AG20443 (cell line): ENCODE measurements at regions not wholly inside any gene's neighbourhood (a gene's known extent, or its start where the extent isn't known, plus 50 kb on each side); places are given as distances from the start of the nearest gene placed in this dataset.

Source experiments
- DNase-seq: peaks from one replicate; pipeline ENCODE4 v3.0.0; 2012; ENCODE audit warnings: low spot score, mixed read lengths

DNA sequence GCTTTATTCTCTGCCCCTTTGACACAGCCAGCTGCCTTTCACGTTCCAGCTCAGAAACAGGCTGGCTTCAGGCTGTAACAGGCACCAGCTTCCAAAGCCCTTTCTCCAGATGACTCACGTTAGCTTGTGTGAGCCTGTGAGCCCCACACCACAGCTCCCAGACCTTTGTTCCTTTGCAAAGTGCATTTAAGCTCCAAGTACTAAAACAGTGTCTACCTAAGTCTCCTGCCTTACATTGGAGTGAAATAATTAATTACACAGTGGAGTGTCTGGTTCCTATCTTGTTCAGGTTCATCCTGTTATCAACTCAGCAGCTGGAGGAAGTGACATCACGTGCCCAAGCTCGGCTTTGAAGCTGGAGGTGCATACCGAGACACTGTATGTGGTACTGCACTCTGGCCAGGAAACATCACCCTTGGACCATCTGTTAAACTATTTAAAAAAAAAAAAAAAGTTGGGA, 475.8 kb downstream of the FOXO1 start:
- peak; percentile 78 for DNase-seq

DNA sequence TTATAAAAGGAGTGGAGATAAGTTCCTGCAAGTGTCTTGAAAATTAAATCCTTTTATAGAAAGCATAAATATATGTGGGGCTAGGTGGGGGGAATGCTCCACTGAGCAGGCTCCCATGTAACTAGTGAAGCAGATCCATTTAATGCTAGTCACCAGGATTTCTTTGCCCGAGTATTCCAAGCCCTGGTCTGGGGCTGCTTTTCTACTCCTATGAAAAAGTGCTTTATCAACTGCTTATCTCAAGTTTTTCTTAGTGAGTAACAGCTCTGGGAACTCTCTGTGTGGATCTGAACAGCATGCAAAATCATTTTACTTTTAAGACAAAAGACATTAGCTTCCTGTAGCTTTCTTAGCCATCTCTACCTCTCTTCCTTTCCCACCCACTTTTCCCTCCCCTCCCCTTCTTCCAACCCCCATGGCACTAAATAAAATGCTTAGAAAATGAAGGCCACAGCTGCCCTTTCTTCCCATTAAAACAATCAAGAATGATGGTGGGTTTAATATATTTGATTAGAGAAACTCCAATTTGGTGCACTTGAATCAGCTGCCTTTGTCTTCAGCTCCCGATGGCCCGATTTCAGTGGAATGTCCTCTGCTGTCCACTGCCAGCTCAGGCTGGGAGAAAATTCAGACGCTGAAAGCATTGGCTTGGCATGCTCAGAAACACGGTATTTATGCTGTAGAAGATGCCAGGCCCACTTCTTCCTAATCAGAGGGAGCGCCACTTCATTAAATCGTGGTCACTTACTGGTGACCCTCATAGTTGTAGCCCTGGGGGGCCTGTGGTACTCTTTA, 475.1 kb downstream of the FOXO1 start:
- DNase-seq, result peak; percentile 32

GRCh38 chr13:40192452-40192851, 474.0 kb downstream of the FOXO1 start:
- DNase-seq, result no peak

GRCh38 chr13:40192858-40193257, 473.6 kb downstream of the FOXO1 start:
- DNase-seq, result peak; percentile 34

DNA sequence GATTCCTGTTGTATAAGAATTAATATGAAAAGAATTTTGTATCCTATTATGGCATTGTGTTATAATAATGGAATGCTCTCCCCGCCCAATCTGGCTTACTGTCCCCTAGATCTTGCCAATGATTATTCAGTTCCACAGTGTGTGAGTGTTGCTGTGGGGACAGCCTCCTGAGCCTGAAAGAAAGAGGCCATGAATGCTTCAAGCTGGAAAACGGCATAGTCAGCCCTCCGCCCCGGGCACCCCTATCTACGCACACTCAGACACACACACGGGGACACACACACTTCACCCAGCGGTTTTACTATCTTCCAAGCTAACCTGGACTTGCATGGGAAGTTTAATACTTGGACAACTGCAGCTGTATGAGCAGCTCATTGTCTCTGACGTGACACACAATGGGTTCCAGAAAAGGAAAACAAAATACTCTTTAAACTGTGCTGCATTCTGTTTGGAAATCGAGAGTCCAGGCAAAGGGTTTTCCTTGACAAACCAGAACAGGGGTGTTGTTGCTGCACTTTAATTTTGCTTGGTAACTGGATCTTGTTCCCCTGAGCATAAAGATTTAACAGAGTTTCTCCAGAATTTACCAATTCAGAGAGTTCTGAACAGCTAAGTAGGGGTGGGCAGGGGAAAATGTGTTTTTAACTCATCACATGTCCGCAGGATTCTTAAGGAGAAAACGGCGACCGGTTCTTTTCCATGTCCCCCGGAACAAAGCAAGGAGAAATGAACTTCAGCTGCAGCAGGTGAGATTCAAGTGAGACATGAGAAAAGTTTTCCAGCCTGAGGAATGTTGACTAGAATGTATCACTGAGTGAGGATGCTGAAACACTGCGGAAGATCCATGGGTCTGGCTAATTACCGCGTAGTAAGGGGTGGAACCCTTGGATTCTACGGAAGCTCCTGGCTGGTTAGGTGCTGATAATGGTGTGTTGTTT, 472.9 kb downstream of the FOXO1 start:
- peak; percentile 79 for DNase-seq

GRCh38 chr13:40194224-40194806, 472.1 kb downstream of the FOXO1 start:
- DNase-seq, result peak; percentile 53

DNA sequence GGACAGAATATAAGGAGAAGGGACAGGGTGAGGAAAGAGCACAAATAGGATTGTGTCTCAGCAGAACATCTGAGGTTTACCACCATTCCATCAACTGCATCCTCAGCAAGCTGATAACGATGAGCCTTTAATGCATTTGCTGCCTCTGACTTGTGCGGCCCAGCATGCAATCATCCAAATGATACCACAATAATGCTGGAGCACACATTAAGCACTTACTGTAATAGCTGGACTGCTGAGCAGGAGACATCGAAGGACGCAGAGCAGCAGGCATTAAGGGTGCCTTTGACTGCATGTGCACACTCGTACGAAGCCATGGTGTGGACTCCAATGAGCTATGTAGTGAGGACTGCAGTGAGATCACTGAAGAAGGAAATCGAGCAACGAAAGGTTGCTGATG, 469.4 kb downstream of the FOXO1 start:
- no peak for DNase-seq

DNA sequence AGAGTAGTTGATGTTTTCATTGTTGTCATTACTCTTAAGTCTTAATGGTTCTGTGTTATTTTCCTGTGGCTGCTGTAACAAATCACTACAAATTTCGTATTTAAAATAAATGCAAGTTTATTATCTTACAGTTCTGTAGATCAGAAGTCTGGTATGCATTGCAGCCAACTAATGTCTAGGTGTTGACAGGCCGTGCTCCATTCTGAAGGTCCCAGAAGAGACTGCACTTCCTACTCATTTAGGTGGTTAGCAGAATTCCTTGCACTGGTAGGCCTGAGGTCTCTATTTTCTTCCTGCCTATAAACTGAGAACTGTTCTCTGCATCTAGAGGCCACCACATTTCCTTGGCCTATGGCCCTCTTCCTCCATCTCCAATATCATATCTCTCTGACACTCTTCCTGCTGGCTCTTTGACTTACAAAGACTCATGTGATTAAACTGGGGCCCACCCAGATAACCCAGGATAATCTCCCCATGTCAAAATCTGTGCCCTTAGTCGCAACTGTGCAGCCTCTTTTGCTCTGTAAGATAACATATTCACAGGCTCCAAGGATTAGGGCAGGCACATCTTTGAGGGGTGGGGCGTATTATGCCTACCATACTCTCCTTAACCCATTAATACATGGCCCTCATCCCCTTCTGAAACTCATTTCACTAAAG, 468.4 kb downstream of the FOXO1 start:
- no peak for DNase-seq

- DNase-seq, result no peak
Observed at GRCh38 chr13:40200273-40200978, 466.0 kb downstream of the FOXO1 start.

DNA sequence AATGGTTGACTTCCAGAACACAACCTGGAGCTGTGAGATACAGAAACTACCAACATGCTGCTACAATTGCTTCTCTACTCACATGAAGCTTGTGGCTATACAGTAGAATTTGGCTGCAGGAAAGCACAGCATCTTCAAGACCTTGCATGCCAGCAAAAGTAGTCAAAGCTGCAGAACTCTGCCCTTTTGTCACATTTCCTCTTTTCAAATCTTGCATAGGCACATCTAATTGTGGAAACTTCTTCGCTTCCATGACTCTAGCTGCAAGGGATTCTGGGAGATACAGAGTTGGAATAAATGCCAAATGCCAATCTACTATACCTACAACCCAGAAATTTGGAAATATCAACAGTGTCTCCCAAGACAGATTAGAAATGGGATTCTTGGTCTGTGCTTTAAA, 462.2 kb downstream of the FOXO1 start:
- no peak for DNase-seq

GRCh38 chr13:40205771-40206240, 460.6 kb downstream of the FOXO1 start:
- DNase-seq, result no peak

GRCh38 chr13:40206241-40207000, 460.0 kb downstream of the FOXO1 start:
- DNase-seq, result no peak

- DNase-seq, result no peak
Observed at GRCh38 chr13:40207001-40207478, 459.4 kb downstream of the FOXO1 start.

DNA sequence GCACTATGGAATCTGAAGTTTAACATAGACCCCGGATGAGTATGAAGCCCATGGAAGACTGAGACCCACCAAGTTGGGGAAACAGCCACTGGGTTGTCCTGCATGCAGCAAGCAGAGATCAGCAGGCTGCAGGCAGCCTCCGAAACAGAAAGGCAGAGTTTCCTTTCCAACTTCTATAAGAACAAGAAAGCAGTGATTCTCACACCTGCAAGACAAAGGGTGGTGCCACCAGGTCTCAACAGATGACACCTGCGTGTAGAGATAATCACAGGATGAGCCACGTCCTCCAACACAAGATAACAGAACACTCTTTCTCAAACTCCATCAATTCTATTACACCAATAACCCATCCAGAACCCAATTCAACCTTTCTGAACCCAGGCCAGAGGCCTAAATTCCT, 457.9 kb downstream of the FOXO1 start:
- no peak for DNase-seq

DNA sequence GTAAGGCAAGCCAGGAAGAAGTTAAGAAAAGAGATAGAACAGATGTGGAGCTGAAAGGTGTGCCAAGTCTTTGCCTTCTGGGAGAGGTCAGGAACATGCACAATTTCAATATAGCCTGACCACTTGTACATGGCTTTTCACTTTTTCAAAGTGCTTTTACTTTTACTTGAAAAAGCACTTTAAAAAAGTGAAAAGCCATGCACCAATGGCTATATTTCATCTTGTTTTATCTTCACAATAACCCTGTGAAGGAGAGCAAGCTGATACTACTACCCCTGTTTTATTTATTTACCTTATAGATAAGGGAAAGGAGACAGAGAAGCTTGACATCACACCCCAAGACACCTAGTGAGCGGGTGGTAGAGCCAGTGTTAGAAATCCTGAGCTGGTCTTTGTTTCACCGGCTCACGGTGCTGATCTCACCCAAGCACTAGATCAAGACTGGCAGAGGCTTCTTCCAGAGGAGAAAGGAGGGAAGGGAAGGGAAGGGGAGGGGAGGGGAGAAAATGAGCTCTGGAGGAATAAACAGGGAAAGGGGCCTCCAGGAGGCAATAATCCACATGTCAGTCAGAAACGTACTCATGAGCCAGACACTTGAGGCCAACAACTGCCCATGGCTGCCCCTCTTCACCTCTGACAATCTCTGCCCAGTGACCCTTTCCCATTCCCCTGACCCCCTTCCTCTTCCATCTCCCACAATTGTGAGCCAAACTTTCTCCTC, 455.4 kb downstream of the FOXO1 start:
- no peak for DNase-seq

DNA sequence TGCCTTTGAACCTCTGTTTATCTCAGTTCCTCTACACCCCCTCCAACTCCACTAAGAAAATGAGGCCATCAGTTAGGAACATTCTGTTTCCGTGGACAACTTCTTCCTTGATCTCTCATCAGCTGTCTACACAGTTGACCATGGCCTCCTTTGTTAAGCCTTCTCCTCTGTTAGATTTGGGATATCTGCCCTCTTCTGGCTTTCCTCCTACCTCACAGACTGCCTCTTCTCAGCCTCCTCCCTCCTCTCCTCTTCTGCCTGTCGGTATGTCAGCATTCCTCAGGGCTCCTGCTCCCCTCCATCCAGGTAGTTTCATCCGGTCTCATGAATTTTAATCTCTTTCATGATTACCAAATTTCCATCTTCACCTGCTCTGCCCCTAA, 454.9 kb downstream of the FOXO1 start:
- no peak for DNase-seq

DNA sequence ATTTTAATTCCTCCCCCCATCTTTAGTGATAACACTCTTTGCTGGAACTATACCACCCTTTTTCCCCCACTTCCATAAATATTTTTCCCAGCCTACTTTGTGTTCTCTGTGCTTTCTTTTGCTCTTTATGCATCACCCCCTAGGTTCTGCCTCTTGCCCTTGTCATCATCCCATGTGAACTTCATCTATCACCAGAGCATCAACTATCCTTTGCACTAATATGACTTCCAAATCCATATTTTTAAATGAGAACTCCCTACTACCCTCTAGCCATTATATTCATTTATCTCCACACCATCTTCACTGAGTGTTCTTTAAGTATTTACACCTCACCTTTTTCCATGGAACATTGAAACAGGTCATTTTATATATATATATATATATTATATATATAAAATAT, 452.7 kb downstream of the FOXO1 start:
- no peak for DNase-seq

DNA sequence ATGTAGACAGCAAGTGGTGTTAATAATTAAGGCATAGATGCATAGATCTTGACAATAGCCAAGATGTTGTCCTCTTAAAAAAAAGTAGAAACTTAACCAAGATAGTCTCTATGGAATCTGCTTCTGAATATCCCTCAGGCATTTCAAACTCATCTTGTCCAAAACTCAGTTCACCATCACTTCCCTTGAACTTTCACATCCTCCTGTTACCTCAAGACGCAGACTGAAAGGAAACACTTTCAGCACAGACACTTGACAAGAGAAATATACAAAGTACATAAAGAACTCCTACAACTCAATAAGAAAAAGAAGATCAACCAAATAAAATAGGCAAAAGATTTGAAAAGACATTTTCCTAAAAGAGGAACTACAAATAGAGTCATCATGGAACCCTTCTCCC, 451.1 kb downstream of the FOXO1 start:
- no peak for DNase-seq

DNA sequence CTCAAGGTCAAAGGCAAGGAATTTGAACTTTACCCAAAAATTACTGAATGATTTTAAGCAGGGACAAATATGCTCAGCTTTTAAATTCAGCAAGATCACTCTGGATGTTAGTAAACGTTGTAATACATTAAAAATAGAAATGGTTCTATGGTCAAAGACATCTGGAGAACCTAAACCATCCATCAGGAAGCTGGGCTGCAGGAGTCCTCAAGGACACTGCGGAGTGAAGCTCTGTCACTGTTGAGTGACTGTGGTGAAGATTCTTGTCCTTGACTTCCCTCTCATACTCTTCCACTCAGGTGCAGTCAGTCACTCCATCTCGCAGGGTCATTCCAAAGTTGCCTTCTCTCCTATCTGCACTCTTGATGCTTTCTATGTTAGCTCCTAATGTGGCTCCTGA, 450.7 kb downstream of the FOXO1 start:
- no peak for DNase-seq

GRCh38 chr13:40217675-40218074, 448.8 kb downstream of the FOXO1 start:
- no peak for DNase-seq
